Glomerular visceral epithelial cell (primary cell): ENCODE measurements at regions not wholly inside any gene's neighbourhood (a gene's known extent, or its start where the extent isn't known, plus 50 kb on each side); places are given as distances from the start of the nearest gene placed in this dataset.

Source experiments
- DNase-seq: peaks from one replicate; pipeline ENCODE4 v3.0.0-alpha.2; 2016; ENCODE audit errors: extremely low spot score

- peak; percentile 78 for DNase-seq
Measured at GRCh38 chr9:36728651-36729520, 156.2 kb downstream of the MELK start.

- DNase-seq: no peak
Measured at GRCh38 chr9:36729906-36730305, 157.2 kb downstream of the MELK start.

- no peak for DNase-seq
Measured at GRCh38 chr9:36730414-36730813, 157.7 kb downstream of the MELK start.

- no peak for DNase-seq
Measured at GRCh38 chr9:36731068-36731956, 158.6 kb downstream of the MELK start.

GRCh38 chr9:36734737-36735136 is 162.0 kb downstream of the MELK start:
- no peak for DNase-seq

- no peak for DNase-seq
Measured at GRCh38 chr9:36736648-36737047, 164.0 kb downstream of the MELK start.

- peak; percentile 14 for DNase-seq
Measured at GRCh38 chr9:36738318-36738976, 165.8 kb downstream of the MELK start.

- no peak for DNase-seq
Measured at GRCh38 chr9:36739373-36740116, 166.8 kb downstream of the MELK start.

- DNase-seq: no peak
Measured at GRCh38 chr9:36742264-36742663, 169.6 kb downstream of the MELK start.

GRCh38 chr9:36744678-36745077 is 172.0 kb downstream of the MELK start:
- no peak for DNase-seq

- DNase-seq: no peak
Measured at GRCh38 chr9:36745977-36746376, 173.3 kb downstream of the MELK start.

GRCh38 chr9:36746415-36746814 is 173.7 kb downstream of the MELK start:
- DNase-seq: no peak

- peak; percentile 44 for DNase-seq
Measured at GRCh38 chr9:36748322-36748899, 175.7 kb downstream of the MELK start.

- no peak for DNase-seq
Measured at GRCh38 chr9:36749461-36749860, 176.8 kb downstream of the MELK start.

GRCh38 chr9:36750630-36751029 is 177.9 kb downstream of the MELK start:
- no peak for DNase-seq

GRCh38 chr9:36755019-36755418 is 182.3 kb downstream of the MELK start:
- DNase-seq: no peak

- no peak for DNase-seq
Measured at GRCh38 chr9:36759141-36759540, 186.4 kb downstream of the MELK start.

GRCh38 chr9:36759976-36760375 is 187.3 kb downstream of the MELK start:
- DNase-seq: no peak

- DNase-seq: no peak
Measured at GRCh38 chr9:36760667-36761420, 188.1 kb downstream of the MELK start.

GRCh38 chr9:36762958-36763357 is 190.3 kb downstream of the MELK start:
- no peak for DNase-seq
